HepG2 (cell line): ENCODE measurements at regions not wholly inside any gene's neighbourhood (a gene's known extent, or its start where the extent isn't known, plus 50 kb on each side); places are given as distances from the start of the nearest gene placed in this dataset.

Source experiments
- ATAC-seq: fragments of 200-7000 bp; cut with Tn5 transposase; 3 replicates; pipeline ENCODE4 v1.9.1; 2020; ENCODE audit warnings: mild to moderate bottlenecking, moderate library complexity
- BruUV-seq: library from RNA; stranded (reverse); fragments of 400-500 nt; replicated peaks from 2 replicates; lab custom pipeline; 2021; lab: Mats Ljungman, UMichigan
- CTCF ChIA-PET: fragments of 300-600 bp; formaldehyde crosslinking; extraction: SDS; loops from one replicate; lab custom pipeline; 2021; ENCODE audit warnings: low total read pairs, inconsistent platforms, low intra/inter-chr PET ratio; lab: Yijun Ruan, JAX
- POLR2A ChIA-PET: fragments of 350-600 bp; sonication (Branson Sonifier 250); formaldehyde crosslinking; loops from one replicate; lab custom pipeline; 2020; ENCODE audit warnings: antibody characterized with exemption, inconsistent platforms; lab: Yijun Ruan, JAX
- DNase-seq: peaks from one replicate; pipeline ENCODE4 v3.0.0-alpha.2; 2015; ENCODE audit warnings: low spot score
- FAIRE-seq: peaks from 3 replicates; lab custom pipeline; 2011; peaks lifted over from hg19 to GRCh38; lab: Jason Lieb, UNC
- H2AFZ ChIP-seq: one replicate; pipeline ENCODE4 v1.6.1; 2011; ENCODE audit warnings: low read length, inconsistent platforms
- H3K27ac ChIP-seq: fragments of 300-600 bp; 3 replicates; pipeline ENCODE4 v1.8.0; 2011; ENCODE audit warnings: mixed run types, mild to moderate bottlenecking, mixed read lengths, low read length, inconsistent platforms; ENCODE audit not compliant: insufficient read depth; ENCODE audit errors: extremely low read length
- H3K27me3 ChIP-seq, 2 experiments: fragments of 200-600 bp in 1 of 2; 2 replicates in 1 of 2; 3 replicates in 1 of 2; pipeline versions ENCODE4 v1.6.0 to v1.8.0; 2011; ENCODE audit warnings: low read length in 2 of 2, mild to moderate bottlenecking in 2 of 2, moderate library complexity in 2 of 2, inconsistent platforms in 1 of 2; ENCODE audit not compliant: insufficient read depth in 2 of 2, control insufficient read depth in 1 of 2
- H3K36me3 ChIP-seq, 2 experiments: fragments of 200-600 bp in 1 of 2; replicated peaks in 1 of 2; 2 replicates in 1 of 2; 3 replicates in 1 of 2; pipeline versions ENCODE4 v1.5.1 to v1.8.0; 2011; ENCODE audit warnings: low read length in 2 of 2, inconsistent platforms in 1 of 2; ENCODE audit not compliant: insufficient read depth in 2 of 2, control insufficient read depth in 1 of 2
- H3K4me1 ChIP-seq: 2 replicates; pipeline ENCODE4 v1.5.1; 2012; ENCODE audit warnings: low read length, inconsistent platforms; ENCODE audit not compliant: insufficient read depth
- H3K4me2 ChIP-seq: 2 replicates; pipeline ENCODE4 v1.6.0; 2011; ENCODE audit warnings: low read depth, low read length, inconsistent platforms
- H3K4me3 ChIP-seq, 3 experiments: fragments of 200-600 bp in 1 of 3; sonication (generic), shearing (Covaris generic) in 1 of 3; replicated peaks in 1 of 3; 2 replicates each; pipeline ENCODE4 v1.5.1; 2011 to 2016; ENCODE audit warnings: low read length in 3 of 3, inconsistent platforms in 2 of 3, low read depth in 2 of 3, mild to moderate bottlenecking in 2 of 3, control low read depth in 1 of 3, mixed read lengths in 1 of 3; ENCODE audit not compliant: insufficient read depth in 1 of 3
- H3K79me2 ChIP-seq: one replicate; pipeline ENCODE4 v1.6.1; 2011; ENCODE audit warnings: low read length, inconsistent platforms; ENCODE audit not compliant: insufficient read depth
- H3K9ac ChIP-seq: 2 replicates; pipeline ENCODE4 v1.6.0; 2011; ENCODE audit warnings: mild to moderate bottlenecking, low read depth, low read length, inconsistent platforms; ENCODE audit not compliant: insufficient read depth
- H3K9me3 ChIP-seq: 2 replicates; pipeline ENCODE4 v1.5.1; 2012; ENCODE audit warnings: mild to moderate bottlenecking, low read length
- H4K20me1 ChIP-seq: 2 replicates; pipeline ENCODE4 v1.6.0; 2011; ENCODE audit warnings: inconsistent platforms, mild to moderate bottlenecking, low read length, moderate library complexity; ENCODE audit not compliant: insufficient read depth
- ATRX ChIP-seq: sonication (generic); formaldehyde crosslinking; IDR thresholded peaks from 2 replicates; pipeline ENCODE4 v1.4.0; 2020; ENCODE audit warnings: missing genetic modification reagents, borderline replicate concordance
- CBX1 ChIP-seq: IDR thresholded peaks from one replicate; pipeline ENCODE4 v1.6.1; 2016; ENCODE audit warnings: antibody characterized with exemption, low read depth
- CHCHD3 ChIP-seq: sonication (generic); formaldehyde crosslinking; IDR thresholded peaks from 2 replicates; pipeline ENCODE4 v1.8.0; 2022; ENCODE audit warnings: mild to moderate bottlenecking, missing genetic modification reagents, moderate library complexity
- FOXK2 ChIP-seq: fragments of 450-650 bp; IDR thresholded peaks from 2 replicates; pipeline ENCODE4 v1.6.1; 2016
- HDAC1 ChIP-seq: sonication (generic); formaldehyde crosslinking; IDR thresholded peaks from 2 replicates; pipeline ENCODE4 v1.5.1; 2020; ENCODE audit warnings: mild to moderate bottlenecking, missing genetic modification reagents
- MAZ ChIP-seq, 2 experiments: sonication (generic) in 1 of 2; formaldehyde crosslinking in 1 of 2; IDR thresholded peaks; 2 replicates each; pipeline versions ENCODE4 v1.5.0 to v1.6.1; 2012 to 2020; ENCODE audit warnings: low read depth in 2 of 2, mild to moderate bottlenecking in 2 of 2, borderline replicate concordance in 1 of 2, improper control_type of control experiment in 1 of 2, low read length in 1 of 2, missing genetic modification reagents in 1 of 2, moderate library complexity in 1 of 2
- MIXL1 ChIP-seq: IDR thresholded peaks from 2 replicates; pipeline ENCODE4 v1.6.1; 2016
- MTF2 ChIP-seq: sonication (generic); formaldehyde crosslinking; IDR thresholded peaks from 2 replicates; pipeline ENCODE4 v1.5.0; 2020; ENCODE audit warnings: missing genetic modification reagents, borderline replicate concordance
- NBN ChIP-seq: fragments of 450-650 bp; conservative IDR thresholded peaks from 2 replicates; pipeline ENCODE4 v1.6.1; 2017
- RCOR2 ChIP-seq: IDR thresholded peaks from 2 replicates; pipeline ENCODE4 v1.6.1; 2016; ENCODE audit warnings: missing biosample characterization, missing genetic modification reagents
- SAFB2 ChIP-seq: sonication (generic); formaldehyde crosslinking; IDR thresholded peaks from 2 replicates; pipeline ENCODE4 v1.5.1; 2020; ENCODE audit warnings: missing genetic modification reagents, low read depth, mild to moderate bottlenecking, borderline replicate concordance
- ZNF264 ChIP-seq: sonication (generic); formaldehyde crosslinking; IDR thresholded peaks from 2 replicates; pipeline ENCODE4 v1.4.0; 2020; ENCODE audit warnings: missing genetic modification reagents
- ZNF343 ChIP-seq: sonication (generic); formaldehyde crosslinking; IDR thresholded peaks from 2 replicates; pipeline ENCODE4 v1.4.0; 2020; ENCODE audit warnings: mild to moderate bottlenecking, missing genetic modification reagents
- ZNF510 ChIP-seq: sonication (generic); formaldehyde crosslinking; IDR thresholded peaks from 2 replicates; pipeline ENCODE4 v1.4.0; 2020; ENCODE audit warnings: low read depth, mild to moderate bottlenecking, missing genetic modification reagents
- ZNF557 ChIP-seq: sonication (generic); formaldehyde crosslinking; IDR thresholded peaks from 2 replicates; pipeline ENCODE4 v1.4.0; 2020; ENCODE audit warnings: missing genetic modification reagents
- ZNF589 ChIP-seq: sonication (generic); formaldehyde crosslinking; conservative IDR thresholded peaks from 2 replicates; pipeline ENCODE4 v1.8.0; 2022; ENCODE audit warnings: mild to moderate bottlenecking, moderate library complexity, missing genetic modification reagents
- ZNF672 ChIP-seq: sonication (generic); formaldehyde crosslinking; IDR thresholded peaks from 2 replicates; pipeline ENCODE4 v1.8.1; 2022; ENCODE audit warnings: missing genetic modification reagents
- ZNF709 ChIP-seq: sonication (generic); formaldehyde crosslinking; IDR thresholded peaks from 2 replicates; pipeline ENCODE4 v1.5.0; 2020; ENCODE audit warnings: mild to moderate bottlenecking, missing genetic modification reagents
- ZNF780A ChIP-seq: sonication (generic); formaldehyde crosslinking; IDR thresholded peaks from 2 replicates; pipeline ENCODE4 v1.8.0; 2022; ENCODE audit warnings: mild to moderate bottlenecking, missing genetic modification reagents, moderate library complexity
- ZSCAN12 ChIP-seq: sonication (generic); formaldehyde crosslinking; IDR thresholded peaks from 2 replicates; pipeline ENCODE4 v1.9.0; 2021; ENCODE audit warnings: mild to moderate bottlenecking, missing genetic modification reagents
- in situ Hi-C: cut with HindIII; loops from 2 replicates; pipeline ENCODE4 v1.10.0; 2017; ENCODE audit warnings: low pct_unique_long_range_greater_than_20kb; ENCODE audit not compliant: extremely low pct_ligation_motif_present
- intact Hi-C: fragments of 100-400 bp; cut with micrococcal nuclease; formaldehyde crosslinking; loops from one replicate; pipeline ENCODE4 v1.10.0; 2022; ENCODE audit not compliant: unreplicated experiment
- TF ChIP-seq, protein P1 (sequence below): sonication (generic); formaldehyde crosslinking; IDR thresholded peaks from 2 replicates; pipeline ENCODE4 v1.4.0; 2020; ENCODE audit warnings: mild to moderate bottlenecking, missing genetic modification reagents
- TF ChIP-seq, protein P2 (sequence below): sonication (generic); formaldehyde crosslinking; IDR thresholded peaks from 2 replicates; pipeline ENCODE4 v1.8.0; 2022; ENCODE audit warnings: missing genetic modification reagents, mild to moderate bottlenecking, moderate library complexity, borderline replicate concordance
- TF ChIP-seq, protein P3 (sequence below): sonication (generic); formaldehyde crosslinking; conservative IDR thresholded peaks from 2 replicates; pipeline ENCODE4 v1.4.0; 2020; ENCODE audit warnings: missing genetic modification reagents

DNA sequence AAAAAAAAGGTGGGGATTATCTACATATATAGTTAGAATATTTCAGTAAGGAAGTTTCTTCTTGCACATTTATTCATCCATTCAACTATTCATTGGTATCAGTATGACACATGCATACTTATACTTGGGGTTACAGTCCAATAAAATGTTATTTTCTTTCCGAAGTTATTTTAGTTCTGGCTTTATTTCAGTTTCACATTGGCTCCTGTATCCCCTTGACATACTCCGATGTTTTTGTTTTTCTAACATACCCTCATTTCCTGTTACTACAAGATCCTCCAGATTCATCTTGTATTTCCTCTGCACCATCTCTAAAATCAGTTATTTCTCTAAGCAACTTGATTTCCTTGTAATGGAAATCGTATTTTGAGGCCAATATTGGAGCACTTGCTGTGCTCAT is 435.5 kb upstream of the MON1B start (continued):
- TF ChIP-seq, protein P1, sequence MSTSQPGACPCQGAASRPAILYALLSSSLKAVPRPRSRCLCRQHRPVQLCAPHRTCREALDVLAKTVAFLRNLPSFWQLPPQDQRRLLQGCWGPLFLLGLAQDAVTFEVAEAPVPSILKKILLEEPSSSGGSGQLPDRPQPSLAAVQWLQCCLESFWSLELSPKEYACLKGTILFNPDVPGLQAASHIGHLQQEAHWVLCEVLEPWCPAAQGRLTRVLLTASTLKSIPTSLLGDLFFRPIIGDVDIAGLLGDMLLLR (CRISPR knock-in tag), result no peak
- TF ChIP-seq HDAC1 (CRISPR knock-in tag) (no peak), SAFB2 (no peak), NBN (no peak), ZNF780A (CRISPR knock-in tag) (no peak), ZNF557 (CRISPR knock-in tag) (no peak), MIXL1 (no peak), ZNF709 (no peak)
- TF ChIP-seq, protein P2, sequence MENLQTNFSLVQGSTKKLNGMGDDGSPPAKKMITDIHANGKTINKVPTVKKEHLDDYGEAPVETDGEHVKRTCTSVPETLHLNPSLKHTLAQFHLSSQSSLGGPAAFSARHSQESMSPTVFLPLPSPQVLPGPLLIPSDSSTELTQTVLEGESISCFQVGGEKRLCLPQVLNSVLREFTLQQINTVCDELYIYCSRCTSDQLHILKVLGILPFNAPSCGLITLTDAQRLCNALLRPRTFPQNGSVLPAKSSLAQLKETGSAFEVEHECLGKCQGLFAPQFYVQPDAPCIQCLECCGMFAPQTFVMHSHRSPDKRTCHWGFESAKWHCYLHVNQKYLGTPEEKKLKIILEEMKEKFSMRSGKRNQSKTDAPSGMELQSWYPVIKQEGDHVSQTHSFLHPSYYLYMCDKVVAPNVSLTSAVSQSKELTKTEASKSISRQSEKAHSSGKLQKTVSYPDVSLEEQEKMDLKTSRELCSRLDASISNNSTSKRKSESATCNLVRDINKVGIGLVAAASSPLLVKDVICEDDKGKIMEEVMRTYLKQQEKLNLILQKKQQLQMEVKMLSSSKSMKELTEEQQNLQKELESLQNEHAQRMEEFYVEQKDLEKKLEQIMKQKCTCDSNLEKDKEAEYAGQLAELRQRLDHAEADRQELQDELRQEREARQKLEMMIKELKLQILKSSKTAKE, result no peak

DNA sequence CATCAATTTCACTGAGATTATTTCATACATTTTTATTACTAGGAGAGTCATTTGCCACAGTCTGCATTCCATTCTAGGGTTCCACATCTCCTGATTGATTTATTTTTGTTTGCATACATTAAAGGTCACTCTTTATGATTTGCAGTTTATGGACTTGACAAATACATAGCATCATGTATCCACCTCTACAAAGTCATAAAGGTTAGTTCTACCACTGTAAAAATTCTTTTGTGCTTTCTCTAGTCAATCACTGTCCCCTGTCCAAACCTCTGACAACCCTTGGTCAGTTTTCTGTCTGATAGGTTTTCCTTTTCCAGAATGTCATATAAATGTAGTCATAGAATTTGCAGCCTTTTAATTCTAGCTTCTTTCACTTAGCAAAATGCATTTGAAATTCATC is 434.6 kb upstream of the MON1B start:
- TF ChIP-seq RCOR2 (CRISPR knock-in tag), result no peak
- no peak for TF ChIP-seq CBX1
- TF ChIP-seq MAZ (IDR thresholded peaks at IDR 0.05; ENCODE audit: borderline replicate concordance, low read depth, low read length), result no peak
- no peak for TF ChIP-seq MAZ (CRISPR knock-in tag; IDR thresholded peaks at IDR 0.05; ENCODE audit: low read depth)
- TF ChIP-seq ZNF589 (CRISPR knock-in tag), result no peak
- TF ChIP-seq, protein P3, sequence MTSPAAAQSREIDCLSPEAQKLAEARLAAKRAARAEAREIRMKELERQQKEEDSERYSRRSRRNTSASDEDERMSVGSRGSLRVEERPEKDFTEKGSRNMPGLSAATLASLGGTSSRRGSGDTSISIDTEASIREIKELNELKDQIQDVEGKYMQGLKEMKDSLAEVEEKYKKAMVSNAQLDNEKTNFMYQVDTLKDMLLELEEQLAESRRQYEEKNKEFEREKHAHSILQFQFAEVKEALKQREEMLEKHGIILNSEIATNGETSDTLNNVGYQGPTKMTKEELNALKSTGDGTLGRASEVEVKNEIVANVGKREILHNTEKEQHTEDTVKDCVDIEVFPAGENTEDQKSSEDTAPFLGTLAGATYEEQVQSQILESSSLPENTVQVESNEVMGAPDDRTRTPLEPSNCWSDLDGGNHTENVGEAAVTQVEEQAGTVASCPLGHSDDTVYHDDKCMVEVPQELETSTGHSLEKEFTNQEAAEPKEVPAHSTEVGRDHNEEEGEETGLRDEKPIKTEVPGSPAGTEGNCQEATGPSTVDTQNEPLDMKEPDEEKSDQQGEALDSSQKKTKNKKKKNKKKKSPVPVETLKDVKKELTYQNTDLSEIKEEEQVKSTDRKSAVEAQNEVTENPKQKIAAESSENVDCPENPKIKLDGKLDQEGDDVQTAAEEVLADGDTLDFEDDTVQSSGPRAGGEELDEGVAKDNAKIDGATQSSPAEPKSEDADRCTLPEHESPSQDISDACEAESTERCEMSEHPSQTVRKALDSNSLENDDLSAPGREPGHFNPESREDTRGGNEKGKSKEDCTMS (CRISPR knock-in tag), result no peak
- TF ChIP-seq ZNF264 (CRISPR knock-in tag), result no peak
- TF ChIP-seq ZSCAN12 (CRISPR knock-in tag), result no peak
- TF ChIP-seq FOXK2, result no peak
- no peak for TF ChIP-seq MTF2 (CRISPR knock-in tag)
- TF ChIP-seq ZNF343 (CRISPR knock-in tag), result no peak
- TF ChIP-seq ZNF672 (CRISPR knock-in tag), result no peak
- TF ChIP-seq ATRX, result no peak
- no peak for TF ChIP-seq ZNF510 (CRISPR knock-in tag)
- no peak for TF ChIP-seq CHCHD3
- in situ Hi-C loops (no loop called here), intact Hi-C loops (no loop called here)
- FAIRE-seq (no peak), DNase-seq (no peak), ATAC-seq (no peak)
- ChIA-PET POLR2A (no interaction called here), CTCF (no interaction called here)
- peaks cover 61% of the 10 kb centered on the region for H3K9me3 ChIP-seq
- H3K4me3 ChIP-seq, result no peak overlapping the region
- no peaks in the 10 kb centered on the region for H4K20me1 ChIP-seq
- no peaks in the 10 kb centered on the region for H3K27me3 ChIP-seq
- no peak overlapping the region for H3K9ac ChIP-seq
- no peaks in the 10 kb centered on the region for H3K79me2 ChIP-seq
- H3K36me3 ChIP-seq, result no peaks in the 10 kb centered on the region
- H2AFZ ChIP-seq, result no peak overlapping the region
- BruUV-seq, result no TSS peak
- H3K4me1 ChIP-seq, result no peaks in the 10 kb centered on the region
- H3K27ac ChIP-seq, result no peak overlapping the region
- no peak overlapping the region for H3K4me2 ChIP-seq
